GM19438 (cell line): ENCODE measurements at regions not wholly inside any gene's neighbourhood (a gene's known extent, or its start where the extent isn't known, plus 50 kb on each side); places are given as distances from the start of the nearest gene placed in this dataset.

Experiments used
- ATAC-seq: cut with Tn5 transposase; IDR thresholded peaks from one replicate; pipeline ENCODE4 v1.9.1; 2021; ENCODE audit warnings: low read depth; ENCODE audit not compliant: unreplicated experiment

DNA sequence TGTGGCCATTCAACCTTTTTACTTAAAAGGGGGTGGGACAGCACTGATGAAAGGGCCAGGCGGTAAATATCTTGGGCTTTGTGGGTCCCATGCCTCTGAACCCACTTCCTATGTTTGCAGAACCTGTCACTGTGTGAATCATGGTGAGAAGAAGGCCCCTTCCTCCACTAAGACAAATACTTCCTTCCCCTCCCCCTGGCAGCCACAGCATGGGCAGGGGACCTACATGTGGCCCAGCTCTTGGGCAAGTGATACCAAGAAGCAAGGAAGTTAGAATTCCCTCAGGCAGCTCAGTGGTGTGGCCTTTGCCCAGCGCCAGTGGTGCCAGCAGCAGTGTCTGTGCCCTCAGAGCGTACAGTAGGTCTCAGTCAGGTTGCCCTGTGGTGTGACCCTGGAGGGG lies 168.6 kb downstream of the TRIM33 start:
- ATAC-seq, result no peak

- ATAC-seq, result no peak
Measured at GRCh38 chr1:114341856-114342255, 169.1 kb downstream of the TRIM33 start.

GRCh38 chr1:114341299-114341698 lies 169.7 kb downstream of the TRIM33 start:
- no peak for ATAC-seq

DNA sequence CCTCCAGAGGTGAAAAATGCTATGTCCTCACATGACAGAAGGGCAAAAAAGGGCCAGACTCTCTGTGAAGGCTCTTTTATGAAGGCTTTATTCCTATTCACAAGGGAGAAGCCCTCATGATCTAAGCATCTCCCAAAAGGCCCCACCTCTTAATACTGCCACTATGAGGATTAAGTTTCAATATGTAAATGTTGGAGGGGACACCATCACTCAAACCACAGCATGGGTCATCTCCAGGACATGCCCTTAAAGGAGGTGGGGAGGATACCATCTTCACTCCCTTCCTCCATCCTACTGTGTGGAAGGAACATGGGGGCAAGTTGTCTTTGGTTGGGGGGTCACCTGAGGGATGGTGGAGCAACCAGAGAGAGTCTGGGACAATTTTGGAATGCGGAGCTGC lies 170.1 kb downstream of the TRIM33 start:
- ATAC-seq, result no peak

- ATAC-seq, result no peak
Measured at GRCh38 chr1:114339379-114339778, 171.6 kb downstream of the TRIM33 start.

- no peak for ATAC-seq
Measured at GRCh38 chr1:114338191-114338890, 172.7 kb downstream of the TRIM33 start.

- no peak for ATAC-seq
Measured at GRCh38 chr1:114337417-114337816, 173.6 kb downstream of the TRIM33 start.

- no peak for ATAC-seq
Measured at GRCh38 chr1:114336360-114336759, 174.6 kb downstream of the TRIM33 start.

DNA sequence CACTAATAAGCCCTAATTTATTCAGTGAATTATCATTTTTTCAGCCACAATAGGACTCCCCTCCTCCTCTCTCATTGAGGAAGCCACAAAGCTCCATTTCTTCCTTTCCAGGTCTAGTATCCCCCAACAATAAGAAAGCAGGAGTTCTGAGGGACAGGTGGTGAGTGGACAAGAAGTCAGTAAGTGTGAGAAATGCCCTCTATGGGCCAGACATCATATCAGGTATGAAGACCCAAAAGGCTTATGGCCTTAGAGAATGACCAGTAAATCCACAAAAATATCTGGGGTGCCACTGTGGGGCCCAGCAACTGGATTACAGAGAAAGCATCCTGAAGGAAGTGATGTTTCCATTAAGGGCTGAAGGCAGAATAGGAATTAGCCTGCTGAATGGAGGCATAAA lies 175.7 kb downstream of the TRIM33 start:
- no peak for ATAC-seq

DNA sequence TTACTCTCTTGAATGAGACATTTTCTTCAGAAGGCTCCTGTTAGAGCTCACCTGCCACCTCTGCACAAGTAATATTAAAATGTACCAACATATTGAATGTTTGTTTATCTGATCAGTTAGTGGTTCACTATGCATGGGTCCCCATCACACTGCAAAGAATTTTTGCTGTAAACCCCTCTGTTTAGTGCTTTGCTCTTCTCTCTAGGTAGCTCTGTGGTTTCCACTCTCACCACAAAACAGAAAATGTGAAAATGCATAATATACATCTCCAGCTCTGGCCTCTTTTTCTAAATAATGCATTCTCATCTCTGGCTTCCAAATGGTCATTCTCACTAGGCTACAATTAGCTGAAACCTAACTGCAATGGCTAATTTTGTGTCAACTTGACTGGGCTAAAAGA lies 176.7 kb downstream of the TRIM33 start:
- ATAC-seq, result no peak

- ATAC-seq, result no peak
Measured at GRCh38 chr1:114333690-114334089, 177.3 kb downstream of the TRIM33 start.

GRCh38 chr1:114331936-114332335 lies 178.3 kb upstream of the SYT6 start:
- no peak for ATAC-seq

GRCh38 chr1:114330451-114330983 lies 176.8 kb upstream of the SYT6 start:
- ATAC-seq, result no peak

GRCh38 chr1:114328361-114328904 lies 174.8 kb upstream of the SYT6 start:
- no peak for ATAC-seq

DNA sequence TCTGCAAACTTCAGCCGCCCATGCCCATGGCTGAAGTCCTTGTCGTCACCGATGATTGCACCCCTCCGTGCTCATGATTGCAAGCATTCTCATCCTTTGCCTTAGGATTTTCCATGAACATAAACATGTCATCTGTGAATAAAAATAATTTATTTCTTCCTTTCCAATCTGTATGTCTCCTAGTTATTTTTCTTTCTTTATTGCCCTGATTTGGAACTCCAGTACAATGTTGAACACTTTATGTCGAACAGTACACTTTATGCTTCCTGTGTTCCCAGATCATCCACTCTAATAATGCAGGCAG lies 170.9 kb upstream of the SYT6 start:
- no peak for ATAC-seq

- ATAC-seq, result no peak
Measured at GRCh38 chr1:114323959-114324661, 170.4 kb upstream of the SYT6 start.

- no peak for ATAC-seq
Measured at GRCh38 chr1:114322734-114323133, 169.1 kb upstream of the SYT6 start.

GRCh38 chr1:114322207-114322606 lies 168.5 kb upstream of the SYT6 start:
- no peak for ATAC-seq

DNA sequence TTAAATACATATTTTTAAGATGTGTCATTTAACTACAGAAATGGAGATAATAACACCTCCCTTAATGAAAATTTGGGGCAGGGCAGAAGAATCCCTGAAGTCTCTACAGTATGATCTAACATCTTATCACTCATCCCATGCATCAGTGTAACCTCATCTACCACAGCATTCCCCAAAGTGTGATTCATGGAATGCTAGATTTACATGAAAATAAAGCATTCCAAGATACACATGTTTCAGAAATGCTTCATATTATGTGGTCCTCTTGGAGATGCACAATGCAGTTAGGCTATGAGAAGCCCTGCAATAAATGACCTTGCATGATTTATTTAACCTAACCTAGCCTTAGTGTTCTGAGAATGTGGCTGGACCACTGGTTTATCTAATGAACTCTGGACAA lies 166.9 kb upstream of the SYT6 start:
- no peak for ATAC-seq

DNA sequence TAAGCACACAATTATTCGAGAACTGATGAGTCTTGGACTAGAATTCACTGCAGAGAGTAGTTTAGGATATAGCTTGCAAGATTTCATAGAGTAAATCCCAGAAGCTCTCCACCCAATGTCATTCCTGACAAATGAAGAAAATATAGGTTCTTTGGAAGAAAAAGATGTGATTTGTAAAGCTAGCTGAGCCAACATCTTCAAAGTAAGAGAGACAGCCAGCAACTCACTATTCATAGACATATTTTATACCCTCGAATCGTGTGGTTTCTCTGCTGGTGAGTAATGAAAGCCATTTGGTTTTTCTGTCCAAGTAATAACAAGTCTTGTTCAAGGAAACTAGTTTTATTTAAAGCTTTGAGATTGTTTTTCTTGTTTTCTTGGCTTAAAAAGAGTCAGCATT lies 165.7 kb upstream of the SYT6 start:
- ATAC-seq, result no peak

- ATAC-seq, result no peak
Measured at GRCh38 chr1:114318961-114319360, 165.3 kb upstream of the SYT6 start.

GRCh38 chr1:114316204-114316603 lies 162.5 kb upstream of the SYT6 start:
- ATAC-seq, result no peak
